ENCODE measurements at regions not wholly inside any gene's neighbourhood (a gene's known extent, or its start where the extent isn't known, plus 50 kb on each side); places are given as distances from the start of the nearest gene placed in this dataset.
"Not testable (repeated sequence)": the region's sequence is repeated elsewhere in the genome, so short reads cannot be mapped to it uniquely, and the experiment has no call there.

DNA sequence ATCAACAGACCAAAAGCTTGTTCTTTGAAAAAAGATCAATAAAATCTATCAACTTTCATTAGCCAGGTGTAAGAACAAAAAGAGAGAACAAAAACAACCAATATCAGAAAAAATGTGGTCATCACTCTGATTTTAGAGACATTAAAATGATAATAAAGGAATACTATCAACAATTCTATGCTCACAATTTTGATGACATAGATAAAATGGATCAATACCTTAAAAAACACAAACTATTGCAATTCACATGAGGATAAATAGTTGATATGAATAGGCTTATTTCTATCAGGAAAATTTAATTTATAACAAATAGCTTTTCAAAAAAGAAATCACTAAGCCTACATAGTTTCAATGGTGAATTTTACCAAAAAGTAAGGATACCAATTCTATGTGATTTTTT, 809.4 kb upstream of the EYS start:
- no peaks in the 10 kb centered on the region for H3K79me2 ChIP-seq
- no peaks in the 10 kb centered on the region for H3K9me3 ChIP-seq (ENCODE audit: control insufficient read depth, low read length)
- no peak overlapping the region for H3K4me2 ChIP-seq (ENCODE audit: low read length)
- no peak overlapping the region for H3K27ac ChIP-seq
- H3K4me1 ChIP-seq = no peaks in the 10 kb centered on the region
- no peak overlapping the region for H3K4me3 ChIP-seq (ENCODE audit: low read depth, low read length)
- no peaks in the 10 kb centered on the region for H3K27me3 ChIP-seq (ENCODE audit: control insufficient read depth, insufficient read depth, low read length)
- H3K9ac ChIP-seq = no peak overlapping the region
- TF ChIP-seq, protein P1, sequence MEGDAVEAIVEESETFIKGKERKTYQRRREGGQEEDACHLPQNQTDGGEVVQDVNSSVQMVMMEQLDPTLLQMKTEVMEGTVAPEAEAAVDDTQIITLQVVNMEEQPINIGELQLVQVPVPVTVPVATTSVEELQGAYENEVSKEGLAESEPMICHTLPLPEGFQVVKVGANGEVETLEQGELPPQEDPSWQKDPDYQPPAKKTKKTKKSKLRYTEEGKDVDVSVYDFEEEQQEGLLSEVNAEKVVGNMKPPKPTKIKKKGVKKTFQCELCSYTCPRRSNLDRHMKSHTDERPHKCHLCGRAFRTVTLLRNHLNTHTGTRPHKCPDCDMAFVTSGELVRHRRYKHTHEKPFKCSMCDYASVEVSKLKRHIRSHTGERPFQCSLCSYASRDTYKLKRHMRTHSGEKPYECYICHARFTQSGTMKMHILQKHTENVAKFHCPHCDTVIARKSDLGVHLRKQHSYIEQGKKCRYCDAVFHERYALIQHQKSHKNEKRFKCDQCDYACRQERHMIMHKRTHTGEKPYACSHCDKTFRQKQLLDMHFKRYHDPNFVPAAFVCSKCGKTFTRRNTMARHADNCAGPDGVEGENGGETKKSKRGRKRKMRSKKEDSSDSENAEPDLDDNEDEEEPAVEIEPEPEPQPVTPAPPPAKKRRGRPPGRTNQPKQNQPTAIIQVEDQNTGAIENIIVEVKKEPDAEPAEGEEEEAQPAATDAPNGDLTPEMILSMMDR (IDR thresholded peaks at IDR 0.05) = no peak
- H2AFZ ChIP-seq = no peak overlapping the region
- no peaks in the 10 kb centered on the region for H3K36me3 ChIP-seq (ENCODE audit: control insufficient read depth, insufficient read depth, low read length)

DNA sequence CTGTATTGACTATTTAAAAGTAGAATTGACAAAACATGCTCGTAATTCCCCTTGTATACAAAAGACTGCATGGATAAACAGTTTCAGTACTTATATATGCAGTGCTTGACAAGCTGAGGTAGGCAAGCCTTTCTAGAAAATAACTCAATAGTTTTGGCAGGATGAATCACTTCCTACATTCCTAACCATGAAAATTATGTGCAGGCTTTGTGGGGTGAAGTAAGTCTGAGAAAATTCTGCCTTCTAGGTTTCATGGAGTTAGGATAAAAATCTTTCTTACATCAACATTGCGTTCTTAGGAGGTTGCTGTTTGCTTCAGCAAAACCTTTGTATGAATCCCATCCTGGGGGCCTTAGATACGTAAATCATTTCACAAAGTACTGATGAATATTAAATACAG, 801.4 kb upstream of the EYS start:
- no peaks in the 10 kb centered on the region for H3K9me3 ChIP-seq (ENCODE audit: control insufficient read depth, low read length)
- no peaks in the 10 kb centered on the region for H3K4me1 ChIP-seq
- TF ChIP-seq, protein P1 (IDR thresholded peaks at IDR 0.05) = no peak
- no peak overlapping the region for H3K4me2 ChIP-seq (ENCODE audit: low read length)
- H3K36me3 ChIP-seq (ENCODE audit: control insufficient read depth, insufficient read depth, low read length) = no peaks in the 10 kb centered on the region
- H2AFZ ChIP-seq = no peak overlapping the region
- H3K4me3 ChIP-seq (ENCODE audit: low read depth, low read length) = no peak overlapping the region
- H3K9ac ChIP-seq = no peak overlapping the region
- no peaks in the 10 kb centered on the region for H3K27me3 ChIP-seq (ENCODE audit: control insufficient read depth, insufficient read depth, low read length)
- no peaks in the 10 kb centered on the region for H3K79me2 ChIP-seq
- no peak overlapping the region for H3K27ac ChIP-seq

DNA sequence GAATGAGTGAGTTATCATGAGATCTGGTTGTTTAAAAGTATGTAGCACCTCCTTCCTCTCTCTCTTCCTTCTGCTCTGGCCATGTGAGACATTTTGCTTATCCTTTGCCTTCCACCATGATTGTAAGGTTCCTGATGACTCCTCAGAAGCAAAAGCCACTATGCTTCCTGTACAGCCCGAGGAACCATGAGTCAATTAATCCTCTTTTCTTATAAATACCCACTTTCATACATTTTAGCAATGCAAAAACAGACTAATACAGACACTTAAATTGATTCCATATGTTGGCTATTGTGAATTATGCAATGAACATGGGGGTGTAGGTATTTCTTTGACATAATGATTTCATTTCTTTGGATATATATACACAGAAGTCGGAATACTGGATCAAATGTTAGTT, 792.8 kb upstream of the EYS start:
- no peaks in the 10 kb centered on the region for H3K36me3 ChIP-seq (ENCODE audit: control insufficient read depth, insufficient read depth, low read length)
- H3K4me1 ChIP-seq = no peaks in the 10 kb centered on the region
- H2AFZ ChIP-seq = no peak overlapping the region
- H3K27me3 ChIP-seq (ENCODE audit: control insufficient read depth, insufficient read depth, low read length) = no peaks in the 10 kb centered on the region
- H3K79me2 ChIP-seq = no peaks in the 10 kb centered on the region
- H3K9ac ChIP-seq = no peak overlapping the region
- no peak overlapping the region for H3K4me2 ChIP-seq (ENCODE audit: low read length)
- TF ChIP-seq, protein P1 (IDR thresholded peaks at IDR 0.05) = no peak
- no peaks in the 10 kb centered on the region for H3K9me3 ChIP-seq (ENCODE audit: control insufficient read depth, low read length)
- no peak overlapping the region for H3K27ac ChIP-seq
- H3K4me3 ChIP-seq (ENCODE audit: low read depth, low read length) = no peak overlapping the region

DNA sequence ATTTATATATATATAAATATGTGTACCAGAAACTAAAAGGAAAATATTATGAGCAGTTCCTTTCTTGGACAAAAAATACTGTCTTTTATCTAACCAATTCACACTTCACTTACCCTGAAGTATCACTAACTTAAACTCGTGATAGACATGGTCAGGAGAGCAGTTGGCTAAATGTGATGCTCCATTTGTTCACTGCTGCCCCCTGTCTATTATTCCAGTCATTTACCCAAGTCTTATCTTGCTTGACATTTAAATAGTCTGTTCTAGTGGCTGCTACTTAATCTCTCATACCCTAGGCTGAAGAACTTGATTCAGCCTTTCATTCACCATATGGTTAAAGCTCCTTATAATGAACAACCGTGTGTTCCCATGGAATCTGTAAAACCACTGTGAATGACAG, 789.6 kb upstream of the EYS start:
- no peaks in the 10 kb centered on the region for H3K4me1 ChIP-seq
- no peaks in the 10 kb centered on the region for H3K27me3 ChIP-seq (ENCODE audit: control insufficient read depth, insufficient read depth, low read length)
- no peak overlapping the region for H3K4me2 ChIP-seq (ENCODE audit: low read length)
- no peak overlapping the region for H3K9ac ChIP-seq
- H3K9me3 ChIP-seq (ENCODE audit: control insufficient read depth, low read length) = no peaks in the 10 kb centered on the region
- no peak overlapping the region for H2AFZ ChIP-seq
- no peaks in the 10 kb centered on the region for H3K79me2 ChIP-seq
- no peaks in the 10 kb centered on the region for H3K36me3 ChIP-seq (ENCODE audit: control insufficient read depth, insufficient read depth, low read length)
- TF ChIP-seq, protein P1 (IDR thresholded peaks at IDR 0.05) = no peak
- H3K4me3 ChIP-seq (ENCODE audit: low read depth, low read length) = no peak overlapping the region
- no peak overlapping the region for H3K27ac ChIP-seq

DNA sequence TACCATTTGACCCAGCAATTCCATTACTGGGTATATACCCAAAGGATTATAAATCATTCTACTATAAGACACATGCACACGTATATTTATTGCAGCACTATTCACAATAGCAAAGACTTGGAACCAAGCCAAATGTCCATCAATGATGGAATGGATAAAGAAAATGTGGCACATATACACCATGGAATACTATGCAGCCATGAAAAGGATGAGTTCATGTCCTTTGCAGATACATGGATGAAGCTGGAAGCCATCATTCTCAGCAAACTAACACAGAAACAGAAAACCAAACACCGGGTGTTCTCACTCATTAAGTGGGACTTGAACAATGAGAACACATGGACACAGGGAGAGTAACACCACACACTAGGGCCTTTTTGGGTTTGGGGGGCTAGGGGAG, 787.6 kb upstream of the EYS start:
- not testable (repeated sequence) for H3K4me1 ChIP-seq; H3K79me2 ChIP-seq; H2AFZ ChIP-seq; H3K9ac ChIP-seq; H3K4me3 ChIP-seq (ENCODE audit: low read depth, low read length); H3K4me2 ChIP-seq (ENCODE audit: low read length); H3K36me3 ChIP-seq (ENCODE audit: control insufficient read depth, insufficient read depth, low read length); H3K27ac ChIP-seq; H3K9me3 ChIP-seq (ENCODE audit: control insufficient read depth, low read length); H3K27me3 ChIP-seq (ENCODE audit: control insufficient read depth, insufficient read depth, low read length)
